SK-N-SH (cell line): ENCODE measurements at regions not wholly inside any gene's neighbourhood (a gene's known extent, or its start where the extent isn't known, plus 50 kb on each side); places are given as distances from the start of the nearest gene placed in this dataset.

ENCODE experiments used
- CTCF ChIA-PET: fragments of 300-600, 350-600 bp; formaldehyde crosslinking; extraction: SDS; loops from one replicate; lab custom pipeline; 2021; lab: Yijun Ruan, JAX
- POLR2A ChIA-PET: fragments of 350-600 bp; sonication (Branson Sonifier 250); formaldehyde crosslinking; extraction: SDS; loops from one replicate; lab custom pipeline; 2020; ENCODE audit warnings: antibody characterized with exemption, inconsistent platforms; lab: Yijun Ruan, JAX
- DNase-seq: peaks from one replicate; pipeline ENCODE4 v3.0.0; 2012
- H2AFZ ChIP-seq: fragments of 200-600 bp; sonication (generic); 2 replicates; pipeline ENCODE4 v1.8.1; 2016; ENCODE audit warnings: antibody characterized with exemption, mild to moderate bottlenecking, low read depth
- H3F3A ChIP-seq: fragments of 200-600 bp; sonication (generic); replicated peaks from 2 replicates; pipeline ENCODE3; 2016; ENCODE audit warnings: antibody characterized with exemption, mild to moderate bottlenecking; ENCODE audit not compliant: insufficient read depth
- H3K27ac ChIP-seq, 2 experiments: fragments of 200-500 bp in 1 of 2; fragments of 200-600 bp in 1 of 2; sonication (Bioruptor generic) in 1 of 2; sonication (generic), shearing (Covaris generic) in 1 of 2; 2 replicates each; pipeline versions ENCODE4 v1.5.1 to v1.6.1; 2014 to 2016; ENCODE audit warnings: low read depth in 2 of 2, inconsistent platforms in 1 of 2, low read length in 1 of 2, mild to moderate bottlenecking in 1 of 2, mixed read lengths in 1 of 2
- H3K27me3 ChIP-seq: fragments of 200-600 bp; sonication (generic), shearing (Covaris generic); 2 replicates; pipeline ENCODE4 v1.6.1; 2016; ENCODE audit warnings: mixed run types; ENCODE audit not compliant: insufficient read depth
- H3K36me3 ChIP-seq, 2 experiments: fragments of 200-500 bp in 1 of 2; fragments of 200-600 bp in 1 of 2; sonication (Bioruptor generic) in 1 of 2; sonication (generic) in 1 of 2; replicated peaks in 1 of 2; 2 replicates each; pipeline versions ENCODE3 to v1.5.1; 2014 to 2016; ENCODE audit warnings: low read length in 1 of 2, mild to moderate bottlenecking in 1 of 2; ENCODE audit not compliant: insufficient read depth in 2 of 2, control insufficient read depth in 1 of 2
- H3K4me1 ChIP-seq, 2 experiments: fragments of 200-500 bp in 1 of 2; fragments of 200-600 bp in 1 of 2; sonication (Bioruptor generic) in 1 of 2; sonication (generic), shearing (Covaris generic) in 1 of 2; 2 replicates each; pipeline versions ENCODE4 v1.5.1 to v1.6.1; 2014 to 2016; ENCODE audit warnings: low read depth in 1 of 2, low read length in 1 of 2, mixed run types in 1 of 2; ENCODE audit not compliant: insufficient read depth in 2 of 2, control insufficient read depth in 1 of 2
- H3K4me2 ChIP-seq: fragments of 200-600 bp; sonication (generic), shearing (Covaris generic); 2 replicates; pipeline ENCODE4 v1.6.1; 2017; ENCODE audit warnings: mixed run types
- H3K4me3 ChIP-seq, 2 experiments: fragments of 200-500 bp in 1 of 2; fragments of 200-600 bp in 1 of 2; sonication (Bioruptor generic) in 1 of 2; sonication (generic), shearing (Covaris generic) in 1 of 2; 2 replicates each; pipeline versions ENCODE4 v1.5.1 to v1.8.1; 2014 to 2016; ENCODE audit warnings: low read depth in 2 of 2, inconsistent platforms in 1 of 2, low read length in 1 of 2, mild to moderate bottlenecking in 1 of 2, mixed read lengths in 1 of 2, moderate library complexity in 1 of 2
- H3K79me2 ChIP-seq: fragments of 200-600 bp; sonication (generic); 2 replicates; pipeline ENCODE4 v1.8.1; 2017; ENCODE audit warnings: mild to moderate bottlenecking; ENCODE audit not compliant: insufficient read depth
- H3K9ac ChIP-seq: fragments of 200-600 bp; sonication (generic); 2 replicates; pipeline ENCODE4 v1.6.1; 2017; ENCODE audit warnings: mixed run types
- H3K9me2 ChIP-seq: fragments of 200-600 bp; sonication (generic); 2 replicates; pipeline ENCODE4 v1.6.1; 2017; ENCODE audit warnings: mixed run types
- H3K9me3 ChIP-seq: fragments of 200-600 bp; sonication (generic); 2 replicates; pipeline ENCODE4 v1.6.1; 2017; ENCODE audit warnings: mixed run types, mild to moderate bottlenecking, moderate library complexity
- H4K20me1 ChIP-seq: fragments of 200-600 bp; sonication (generic); 2 replicates; pipeline ENCODE4 v1.6.1; 2017; ENCODE audit warnings: mild to moderate bottlenecking, mixed run types; ENCODE audit not compliant: insufficient read depth
- EP300 ChIP-seq, 2 experiments: IDR thresholded peaks; 2 replicates each; pipeline versions ENCODE4 v1.4.0 to v1.6.1; 2012; ENCODE audit warnings: borderline replicate concordance in 1 of 2, low read depth in 1 of 2, low read length in 1 of 2
- EZH2phosphoT487 ChIP-seq: fragments of 200-600 bp; sonication (generic); IDR thresholded peaks from 2 replicates; pipeline ENCODE4 v1.6.1; 2017; ENCODE audit warnings: low read depth, mixed run types, mild to moderate bottlenecking, antibody characterized with exemption, moderate library complexity, borderline replicate concordance
- FOXJ3 ChIP-seq: sonication (generic); formaldehyde crosslinking; IDR thresholded peaks from 2 replicates; pipeline ENCODE4 v1.5.1; 2020; ENCODE audit warnings: mild to moderate bottlenecking, missing genetic modification reagents
- FOXM1 ChIP-seq: IDR thresholded peaks from 2 replicates; pipeline ENCODE4 v1.4.0; 2012; ENCODE audit warnings: low read depth, mild to moderate bottlenecking
- GABPA ChIP-seq: IDR thresholded peaks from 2 replicates; pipeline ENCODE4 v1.4.0; 2012; ENCODE audit warnings: low read depth, mild to moderate bottlenecking
- GATA2 ChIP-seq: sonication (generic); formaldehyde crosslinking; IDR thresholded peaks from 2 replicates; pipeline ENCODE4 v1.5.0; 2020; ENCODE audit warnings: mild to moderate bottlenecking, missing genetic modification reagents
- JUND ChIP-seq: IDR thresholded peaks from 2 replicates; pipeline ENCODE4 v1.4.0; 2012
- NRF1 ChIP-seq: IDR thresholded peaks from 2 replicates; pipeline ENCODE4 v1.6.1; 2012; ENCODE audit warnings: low read depth, mild to moderate bottlenecking, low read length
- RAD21 ChIP-seq: IDR thresholded peaks from 2 replicates; pipeline ENCODE4 v1.6.1; 2012; ENCODE audit warnings: mild to moderate bottlenecking, low read length
- RCOR1 ChIP-seq: fragments of 150-350 bp; IDR thresholded peaks from 2 replicates; pipeline ENCODE4 v1.6.1; 2017; ENCODE audit warnings: antibody characterized with exemption, low read length
- RFX5 ChIP-seq: IDR thresholded peaks from 2 replicates; pipeline ENCODE4 v1.6.1; 2012; ENCODE audit warnings: mild to moderate bottlenecking, improper control_type of control experiment, low read length
- RXRA ChIP-seq: IDR thresholded peaks from 2 replicates; pipeline ENCODE4 v1.4.0; 2012; ENCODE audit warnings: low read depth, mild to moderate bottlenecking, borderline replicate concordance
- TAF1 ChIP-seq: IDR thresholded peaks from 2 replicates; pipeline ENCODE4 v1.6.1; 2012; ENCODE audit warnings: low read depth, mild to moderate bottlenecking, low read length, moderate library complexity, borderline replicate concordance
- TCF12 ChIP-seq: IDR thresholded peaks from 2 replicates; pipeline ENCODE4 v1.4.0; 2012
- USF1 ChIP-seq: IDR thresholded peaks from 2 replicates; pipeline ENCODE4 v1.4.0; 2012; ENCODE audit warnings: low read depth, borderline replicate concordance
- YY1 ChIP-seq: IDR thresholded peaks from 2 replicates; pipeline ENCODE4 v1.4.0; 2012; ENCODE audit warnings: low read depth, mild to moderate bottlenecking
- WGBS: methylation state at CpG from one replicate; pipeline ENCODE4 v1.1.6; 2017; ENCODE audit warnings: low lambda C conversion rate; 5-methylcytosine and 5-hydroxymethylcytosine counted together
- TF ChIP-seq, protein P1 (sequence below): fragments of 200-600 bp; sonication (generic); IDR thresholded peaks from 2 replicates; pipeline ENCODE4 v1.6.1; 2017; ENCODE audit warnings: antibody characterized with exemption, mild to moderate bottlenecking, moderate library complexity
- TF ChIP-seq, protein P2 (sequence below): IDR thresholded peaks from 2 replicates; pipeline ENCODE4 v1.4.0; 2012; ENCODE audit warnings: low read depth
- TF ChIP-seq, protein P3 (sequence below): fragments of 150-350 bp; IDR thresholded peaks from 2 replicates; pipeline ENCODE4 v1.6.1; 2016; ENCODE audit warnings: mild to moderate bottlenecking, low read depth, low read length

DNA sequence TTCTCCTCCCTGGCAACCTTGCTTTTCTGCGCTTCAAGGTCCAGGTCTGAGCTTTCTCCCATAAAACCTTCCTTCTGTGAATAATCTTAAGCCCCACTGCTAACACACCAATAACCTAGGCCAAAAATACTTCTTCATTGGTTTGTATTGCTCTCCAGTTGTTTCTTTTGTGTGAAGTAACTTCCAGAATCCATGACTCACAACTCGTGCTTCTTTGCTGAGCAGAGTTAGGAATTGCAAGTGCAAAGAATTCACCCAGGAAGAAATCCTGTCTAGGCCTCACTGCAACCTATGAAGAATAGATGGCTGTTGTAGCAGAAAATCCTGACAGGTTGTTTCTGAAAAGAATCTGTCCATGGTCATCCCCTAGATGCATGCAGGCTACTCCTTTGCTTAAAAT lies 295.7 kb downstream of the MED10 start:
- Histone ChIP-seq H3K79me2 (no peaks in the 10 kb centered on the region), H2AFZ (no peak overlapping the region), H4K20me1 (no peaks in the 10 kb centered on the region), H3K36me3 (no peaks in the 10 kb centered on the region), H3F3A (no peaks in the 10 kb centered on the region), H3K27ac (no peak overlapping the region), H3K27me3 (no peaks in the 10 kb centered on the region), H3K4me1 (peaks cover 0 to 5% of the 10 kb centered on the region in 2 experiments; a peak in 1 of 4 replicates), H3K9me2 (no peaks in the 10 kb centered on the region), H3K9ac (no peak overlapping the region), H3K4me2 (no peak overlapping the region), H3K4me3 (no peak overlapping the region), H3K9me3 (no peaks in the 10 kb centered on the region)
- TF ChIP-seq, protein P1, sequence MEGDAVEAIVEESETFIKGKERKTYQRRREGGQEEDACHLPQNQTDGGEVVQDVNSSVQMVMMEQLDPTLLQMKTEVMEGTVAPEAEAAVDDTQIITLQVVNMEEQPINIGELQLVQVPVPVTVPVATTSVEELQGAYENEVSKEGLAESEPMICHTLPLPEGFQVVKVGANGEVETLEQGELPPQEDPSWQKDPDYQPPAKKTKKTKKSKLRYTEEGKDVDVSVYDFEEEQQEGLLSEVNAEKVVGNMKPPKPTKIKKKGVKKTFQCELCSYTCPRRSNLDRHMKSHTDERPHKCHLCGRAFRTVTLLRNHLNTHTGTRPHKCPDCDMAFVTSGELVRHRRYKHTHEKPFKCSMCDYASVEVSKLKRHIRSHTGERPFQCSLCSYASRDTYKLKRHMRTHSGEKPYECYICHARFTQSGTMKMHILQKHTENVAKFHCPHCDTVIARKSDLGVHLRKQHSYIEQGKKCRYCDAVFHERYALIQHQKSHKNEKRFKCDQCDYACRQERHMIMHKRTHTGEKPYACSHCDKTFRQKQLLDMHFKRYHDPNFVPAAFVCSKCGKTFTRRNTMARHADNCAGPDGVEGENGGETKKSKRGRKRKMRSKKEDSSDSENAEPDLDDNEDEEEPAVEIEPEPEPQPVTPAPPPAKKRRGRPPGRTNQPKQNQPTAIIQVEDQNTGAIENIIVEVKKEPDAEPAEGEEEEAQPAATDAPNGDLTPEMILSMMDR, result no peak
- TF ChIP-seq EZH2phosphoT487 (no peak), FOXM1 (no peak)
- no peak for DNase-seq
- ChIA-PET POLR2A (no interaction called here), CTCF (interaction anchor here (0.7 kb wide), 1 partner anchor 77 kb away, joined by 3 read pairs; no protein-coding TSS in a partner anchor)
- WGBS, result 22% methylated on average over 2 of the region's 2 CpGs

DNA sequence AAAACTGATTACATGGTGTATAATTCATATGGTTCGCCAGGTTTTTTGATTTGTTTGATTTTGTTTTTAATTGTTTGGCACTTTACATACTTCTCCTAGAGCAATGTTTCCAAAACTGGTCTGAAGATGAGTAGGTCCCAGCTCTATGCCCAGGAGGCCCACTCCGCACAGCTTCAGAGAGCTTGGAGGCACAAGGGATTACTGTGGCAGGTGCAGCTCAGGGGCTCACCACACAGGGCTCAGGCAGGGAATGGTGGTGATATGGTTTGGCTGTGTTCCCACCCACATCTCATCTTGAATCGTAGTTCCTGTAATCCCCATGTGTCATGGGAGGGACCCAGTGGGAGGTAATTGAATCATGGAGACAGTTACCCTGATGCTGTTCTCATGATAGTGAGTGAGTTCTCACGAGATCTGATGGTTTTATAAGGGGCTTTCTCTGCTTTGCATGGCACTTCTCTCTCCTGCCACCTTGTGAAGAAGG lies 296.6 kb downstream of the MED10 start:
- no peaks in the 10 kb centered on the region for H3K9me2 ChIP-seq
- DNase-seq, result no peak
- H3K9ac ChIP-seq, result no peak overlapping the region
- H3F3A ChIP-seq, result no peaks in the 10 kb centered on the region
- POLR2A ChIA-PET, result no interaction called here
- 31% methylated on average over 4 of the region's 4 CpGs for WGBS
- H3K4me1 ChIP-seq, result peaks cover 0 to 5% of the 10 kb centered on the region in 2 experiments; a peak in 1 of 4 replicates
- H3K36me3 ChIP-seq, result no peaks in the 10 kb centered on the region
- CTCF ChIA-PET, result interaction anchor here (0.7 kb wide), 1 partner anchor 78 kb away, joined by 3 read pairs; no protein-coding TSS in a partner anchor
- no peaks in the 10 kb centered on the region for H3K9me3 ChIP-seq
- no peaks in the 10 kb centered on the region for H3K79me2 ChIP-seq
- TF ChIP-seq RXRA (no peak), TAF1 (no peak), EZH2phosphoT487 (no peak), NRF1 (no peak), TCF12 (no peak), GATA2 (CRISPR knock-in tag) (no peak), YY1 (no peak), USF1 (no peak), RFX5 (no peak), RAD21 (no peak), JUND (no peak), EP300 (IDR thresholded peaks at IDR 0.05; ENCODE audit: borderline replicate concordance in 1 of 2, low read depth in 1 of 2, low read length in 1 of 2) (no peak), FOXM1 (no peak), RCOR1 (no peak), FOXJ3 (no peak), GABPA (no peak)
- TF ChIP-seq, protein P2, sequence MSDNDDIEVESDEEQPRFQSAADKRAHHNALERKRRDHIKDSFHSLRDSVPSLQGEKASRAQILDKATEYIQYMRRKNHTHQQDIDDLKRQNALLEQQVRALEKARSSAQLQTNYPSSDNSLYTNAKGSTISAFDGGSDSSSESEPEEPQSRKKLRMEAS, result no peak
- TF ChIP-seq, protein P1, result no peak
- TF ChIP-seq, protein P3, sequence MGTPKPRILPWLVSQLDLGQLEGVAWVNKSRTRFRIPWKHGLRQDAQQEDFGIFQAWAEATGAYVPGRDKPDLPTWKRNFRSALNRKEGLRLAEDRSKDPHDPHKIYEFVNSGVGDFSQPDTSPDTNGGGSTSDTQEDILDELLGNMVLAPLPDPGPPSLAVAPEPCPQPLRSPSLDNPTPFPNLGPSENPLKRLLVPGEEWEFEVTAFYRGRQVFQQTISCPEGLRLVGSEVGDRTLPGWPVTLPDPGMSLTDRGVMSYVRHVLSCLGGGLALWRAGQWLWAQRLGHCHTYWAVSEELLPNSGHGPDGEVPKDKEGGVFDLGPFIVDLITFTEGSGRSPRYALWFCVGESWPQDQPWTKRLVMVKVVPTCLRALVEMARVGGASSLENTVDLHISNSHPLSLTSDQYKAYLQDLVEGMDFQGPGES, result no peak
- H3K4me2 ChIP-seq, result no peak overlapping the region
- H3K27me3 ChIP-seq, result no peaks in the 10 kb centered on the region
- no peak overlapping the region for H2AFZ ChIP-seq
- H4K20me1 ChIP-seq, result no peaks in the 10 kb centered on the region
- H3K4me3 ChIP-seq, result no peak overlapping the region
- no peak overlapping the region for H3K27ac ChIP-seq
